DMS53 treated with DMSO at 0.1 percent for 48 hours (cell line): ENCODE measurements at regions not wholly inside any gene's neighbourhood (a gene's known extent, or its start where the extent isn't known, plus 50 kb on each side); places are given as distances from the start of the nearest gene placed in this dataset.

ENCODE experiments used
- DNase-seq: peaks from one replicate; lab custom pipeline; 2025; ENCODE audit not compliant: unreplicated experiment; lab: John Stamatoyannopoulos, UW

DNA sequence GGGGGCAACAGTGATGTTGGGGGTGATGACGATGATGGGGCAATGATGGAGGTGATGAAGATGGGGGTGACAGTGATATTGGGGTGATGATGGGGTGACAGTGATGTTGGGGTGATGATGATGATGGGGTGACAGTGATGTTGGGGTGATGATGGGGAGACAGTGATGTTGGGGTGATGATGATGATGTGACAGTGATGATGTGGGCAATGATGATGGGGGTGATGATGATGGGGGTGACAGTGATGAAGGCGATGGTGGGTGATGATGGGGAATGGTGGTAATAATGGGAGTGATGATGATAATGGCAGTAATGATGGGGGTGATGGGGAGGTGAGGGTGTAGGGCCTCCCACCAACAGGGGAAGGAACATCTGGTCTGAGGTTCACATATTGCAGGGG, 150.6 kb downstream of the ERMARD start:
- no peak for DNase-seq

DNA sequence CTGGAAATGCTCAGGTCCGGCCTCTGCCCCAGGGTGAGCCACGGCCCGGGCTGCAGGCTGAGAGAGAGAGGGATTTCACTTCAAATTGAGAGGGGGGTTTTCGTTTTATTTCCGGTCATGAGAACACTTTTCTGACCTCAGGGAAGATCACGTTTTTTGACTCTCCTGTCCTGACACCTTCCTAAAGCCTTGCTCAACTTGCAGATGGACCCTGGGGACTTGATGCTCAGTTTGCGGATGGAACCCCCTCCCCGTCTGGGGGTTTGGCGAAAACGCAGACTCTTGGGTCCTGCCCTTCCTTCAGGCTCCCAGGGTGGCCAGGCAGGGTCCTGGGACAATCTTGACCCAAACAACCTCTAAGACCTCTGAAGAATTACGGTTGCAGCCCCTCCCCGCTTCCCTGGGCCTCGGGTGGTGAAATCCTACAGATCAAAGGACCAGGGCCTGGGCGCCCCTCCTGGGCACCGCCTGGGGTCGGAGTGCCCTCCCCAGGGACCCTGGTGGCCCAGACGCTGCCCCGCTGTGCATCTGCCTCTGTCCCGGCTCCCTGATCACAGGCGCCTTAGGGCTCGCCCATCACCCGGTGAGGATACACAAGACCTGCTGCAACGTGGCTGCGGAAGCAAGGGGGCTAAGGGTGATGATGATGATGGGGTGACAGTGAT, 148.2 kb downstream of the ERMARD start:
- DNase-seq = no peak

DNA sequence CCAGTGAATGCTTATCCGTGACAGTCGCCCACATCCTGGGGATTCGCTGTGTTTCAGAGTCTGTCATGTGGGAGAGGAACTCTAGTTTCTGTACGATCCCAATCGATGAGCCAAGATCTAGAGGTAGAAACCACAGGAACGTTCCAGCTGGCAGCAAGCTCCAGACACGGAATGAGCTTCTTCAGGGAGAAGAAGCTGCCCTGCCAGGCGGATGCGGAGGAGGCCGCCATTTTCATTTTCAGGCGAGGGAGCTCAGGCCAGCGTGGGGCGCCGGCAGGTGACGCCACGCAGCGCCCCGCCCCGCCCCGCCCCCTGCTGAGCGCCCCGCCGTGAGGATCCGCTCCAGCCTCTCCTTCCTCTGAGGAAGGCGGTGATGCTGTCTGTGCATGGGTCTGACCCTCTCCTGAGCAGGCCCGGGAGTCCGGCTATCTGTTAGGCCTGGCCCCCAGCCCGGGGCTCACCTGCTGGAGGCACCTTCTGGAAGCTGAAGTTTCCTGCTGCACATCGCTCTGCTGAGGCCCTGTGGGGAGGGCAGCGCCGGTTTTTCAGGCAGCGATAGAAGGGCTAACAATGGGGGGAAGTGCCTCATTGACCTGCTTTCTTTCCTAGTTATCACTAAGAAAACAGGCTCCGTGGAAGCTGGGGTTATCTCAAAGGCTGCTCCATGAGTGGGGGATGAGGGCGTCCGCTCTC, 147.5 kb downstream of the ERMARD start:
- no peak for DNase-seq

DNA sequence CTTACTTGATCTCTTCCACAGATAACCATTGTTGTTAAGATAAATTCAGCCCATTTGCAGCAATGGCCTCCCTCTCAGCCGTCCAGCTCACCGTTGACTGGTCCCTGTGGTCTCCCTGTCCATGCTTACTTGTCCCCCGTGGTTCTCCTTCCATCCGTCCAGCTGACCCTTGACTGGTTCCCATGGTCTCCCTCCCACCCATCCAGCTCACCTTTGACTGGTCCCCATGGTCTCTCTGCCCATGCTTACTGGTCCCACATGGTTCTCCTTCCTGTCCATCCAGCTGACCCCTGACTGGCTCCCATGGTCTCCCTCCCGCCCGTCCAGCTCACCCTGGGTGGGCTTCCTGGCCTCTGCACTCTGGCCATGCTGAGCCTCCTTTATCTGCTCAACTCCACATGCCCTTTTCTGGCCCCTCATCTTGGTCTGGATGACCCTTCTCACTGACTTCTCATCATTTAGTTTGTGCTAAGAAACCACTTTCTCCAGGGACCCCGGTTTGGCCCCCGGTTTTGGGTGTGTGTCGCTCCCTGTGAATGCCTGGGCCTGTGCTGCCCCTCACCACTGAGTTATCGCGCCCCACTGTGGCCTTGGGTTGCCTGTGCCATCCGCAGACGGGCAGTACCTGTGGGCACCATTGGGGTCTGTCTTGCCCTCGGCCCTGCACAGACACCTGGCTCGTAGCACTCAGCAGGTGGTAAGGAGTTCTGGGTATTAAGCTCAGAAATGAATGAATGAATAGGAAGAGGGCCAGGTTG, 146.4 kb downstream of the ERMARD start:
- DNase-seq = no peak

DNA sequence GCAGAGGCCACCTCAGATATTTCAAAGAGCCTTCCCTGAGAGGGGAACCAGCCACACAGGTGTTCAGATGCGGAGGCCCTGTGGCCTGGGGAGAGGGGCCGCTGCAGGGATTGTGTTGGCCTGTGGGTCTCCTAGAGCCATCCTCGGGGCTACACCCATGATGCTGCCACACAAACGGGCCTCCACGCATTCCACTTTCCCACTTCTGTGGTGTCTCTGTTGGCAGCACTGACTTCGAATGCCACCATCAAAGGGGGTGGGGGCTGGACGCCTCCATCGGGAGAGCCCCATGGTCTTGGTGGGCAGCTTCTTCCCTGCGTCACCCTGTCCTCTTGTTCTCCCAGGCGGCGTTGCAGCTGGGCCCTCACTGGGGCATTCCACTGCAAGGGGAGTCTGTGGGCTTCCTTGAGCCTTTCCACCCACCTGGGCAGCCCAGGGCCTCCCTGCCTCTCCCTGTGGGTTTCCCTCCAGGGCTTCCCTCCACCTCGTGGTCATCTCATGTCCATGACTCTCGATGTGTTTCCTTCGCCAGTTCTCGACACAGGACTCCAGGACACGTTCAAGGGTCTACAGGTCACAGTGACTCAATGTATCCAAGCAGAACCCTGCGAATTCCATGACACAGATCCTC, 145.5 kb downstream of the ERMARD start:
- no peak for DNase-seq

DNA sequence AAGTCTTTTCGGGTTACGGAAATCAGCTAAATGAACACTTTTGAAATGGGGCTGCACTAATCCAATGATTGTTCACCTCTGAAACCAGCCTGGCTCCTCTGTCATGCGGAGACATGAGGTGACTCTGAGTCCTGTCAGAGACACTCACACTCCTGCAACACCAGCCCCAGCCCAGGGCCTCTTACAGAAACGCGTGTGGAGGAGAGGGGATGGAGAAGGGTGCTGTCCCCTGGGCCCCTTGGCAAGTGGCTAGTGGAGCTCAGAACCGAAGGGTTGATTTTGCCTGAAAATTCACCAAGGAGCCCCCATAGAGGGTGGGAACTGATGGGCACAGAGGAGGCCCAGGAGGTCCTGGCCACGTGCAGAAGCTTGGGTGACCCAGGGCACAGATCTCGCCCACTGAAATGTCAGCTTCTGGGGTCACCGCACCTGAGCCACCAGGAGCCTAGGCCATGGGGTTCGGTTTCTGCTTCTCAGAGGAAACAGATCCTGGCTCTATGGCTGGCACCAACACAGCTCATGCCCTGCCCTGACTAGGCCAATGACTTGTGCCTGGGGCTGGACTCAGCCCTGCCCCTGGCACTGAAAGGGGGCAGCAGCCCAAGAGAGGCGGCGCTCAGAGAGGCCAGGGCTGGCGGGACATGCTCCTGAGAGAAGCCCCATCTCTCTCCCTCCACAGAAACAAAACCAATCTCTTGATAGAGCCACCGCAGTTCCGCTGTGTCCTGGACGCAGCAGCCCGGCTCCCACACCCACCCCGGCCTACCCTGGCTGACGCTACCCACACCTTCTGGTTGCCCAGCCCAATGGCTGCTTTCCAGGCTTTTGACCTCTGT, 144.7 kb downstream of the ERMARD start:
- DNase-seq = no peak

DNA sequence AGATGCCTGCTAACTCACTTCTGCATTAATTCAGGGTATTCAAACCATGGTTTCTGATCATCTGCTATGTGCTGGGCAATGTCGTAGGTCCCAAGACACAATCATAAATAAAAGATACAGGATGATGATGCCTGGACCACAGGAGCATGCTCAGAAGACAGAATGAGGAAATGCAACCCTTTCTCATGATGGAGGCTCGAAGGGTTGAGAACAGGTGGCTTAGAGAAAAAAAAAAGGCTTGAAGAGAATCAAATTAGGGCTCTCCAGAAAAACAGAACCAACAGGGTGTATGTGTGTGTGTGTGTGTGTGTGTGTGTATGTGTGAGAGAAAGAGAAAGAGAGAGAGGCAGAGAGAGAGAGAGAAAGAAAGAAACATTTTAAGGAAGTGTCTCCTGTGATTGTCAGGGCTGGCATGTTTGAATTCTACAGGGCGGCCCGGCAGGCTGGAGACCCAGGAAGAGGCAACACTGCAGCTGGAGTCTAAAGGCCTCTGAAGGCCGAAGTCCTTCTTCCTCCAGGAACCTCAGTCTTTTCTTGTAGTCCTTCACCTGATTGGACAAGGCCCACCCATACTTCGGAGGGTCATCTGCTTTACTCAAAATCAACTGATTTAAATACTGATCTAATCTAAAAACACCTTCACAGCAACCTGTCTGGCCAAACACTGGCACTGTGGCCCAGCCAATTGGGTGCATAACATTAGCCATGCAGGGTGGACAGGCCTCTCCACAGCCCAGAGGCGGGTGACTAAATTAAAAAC, 143.8 kb downstream of the ERMARD start:
- DNase-seq = no peak

DNA sequence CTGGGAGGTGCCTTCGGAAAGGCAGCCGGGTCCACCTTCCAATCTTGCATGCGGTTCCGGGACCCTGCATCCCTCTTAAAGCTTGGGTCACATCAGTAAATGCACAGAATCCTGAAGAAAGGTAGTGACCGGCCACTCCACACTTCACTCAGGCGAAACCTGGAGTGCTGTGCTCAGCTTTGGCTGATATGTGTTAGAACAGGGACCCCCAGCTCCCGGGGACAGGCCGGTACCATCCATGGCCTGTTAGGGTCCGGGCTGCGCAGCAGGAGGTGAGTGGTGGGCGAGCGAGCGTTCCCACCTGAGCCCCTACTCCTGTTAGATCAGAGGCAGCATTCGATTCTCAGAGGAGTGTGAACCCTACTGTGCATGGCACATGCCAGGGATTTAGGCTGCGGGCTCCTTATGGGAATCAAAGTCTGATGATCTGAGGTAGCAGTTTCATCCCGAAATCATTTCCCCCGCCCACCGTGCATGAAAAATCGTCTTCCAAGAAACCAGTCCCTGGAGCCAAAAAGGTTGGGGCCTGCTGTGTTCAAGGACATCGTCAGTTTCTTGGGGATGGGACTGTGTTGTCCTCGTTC, 143.0 kb downstream of the ERMARD start:
- DNase-seq = no peak

DNA sequence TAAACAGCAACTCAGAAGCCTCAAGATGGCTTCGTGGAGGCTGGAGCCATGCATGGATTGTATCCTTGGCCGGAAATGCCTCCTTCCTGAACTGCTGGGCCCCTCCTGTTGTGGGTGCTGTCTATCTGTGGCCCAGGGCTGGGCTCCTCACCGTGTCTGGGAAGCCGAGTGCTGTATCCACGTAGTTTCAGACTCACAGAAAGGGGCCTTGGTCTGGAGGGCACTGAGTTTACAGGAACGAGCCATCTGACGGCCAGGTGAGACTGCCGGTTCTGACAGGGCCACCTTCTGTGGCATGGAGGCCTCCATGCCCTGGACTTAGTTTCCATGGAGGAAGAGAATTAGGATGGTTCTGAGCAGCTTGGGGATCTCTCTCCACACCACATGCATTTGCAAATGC, 142.2 kb downstream of the ERMARD start:
- DNase-seq = no peak

DNA sequence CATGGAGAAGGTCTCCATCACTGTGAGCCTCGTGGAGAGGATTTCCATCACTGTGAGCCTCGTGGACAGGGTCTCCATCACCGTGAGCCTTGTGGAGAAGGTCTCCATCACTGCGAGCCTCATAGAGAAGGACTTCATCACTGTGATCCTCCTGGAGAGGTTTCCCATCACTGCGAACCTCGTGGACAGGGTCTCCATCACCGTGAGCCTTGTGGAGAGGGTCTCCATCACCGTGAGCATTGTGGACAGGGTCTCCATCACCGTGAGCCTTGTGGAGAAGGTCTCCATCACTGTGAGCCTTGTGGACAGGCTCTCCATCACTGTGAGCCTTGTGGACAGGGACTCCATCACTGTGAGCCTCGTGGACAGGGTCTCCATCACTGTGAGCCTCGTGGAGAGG, 140.4 kb downstream of the ERMARD start:
- no peak for DNase-seq

DNA sequence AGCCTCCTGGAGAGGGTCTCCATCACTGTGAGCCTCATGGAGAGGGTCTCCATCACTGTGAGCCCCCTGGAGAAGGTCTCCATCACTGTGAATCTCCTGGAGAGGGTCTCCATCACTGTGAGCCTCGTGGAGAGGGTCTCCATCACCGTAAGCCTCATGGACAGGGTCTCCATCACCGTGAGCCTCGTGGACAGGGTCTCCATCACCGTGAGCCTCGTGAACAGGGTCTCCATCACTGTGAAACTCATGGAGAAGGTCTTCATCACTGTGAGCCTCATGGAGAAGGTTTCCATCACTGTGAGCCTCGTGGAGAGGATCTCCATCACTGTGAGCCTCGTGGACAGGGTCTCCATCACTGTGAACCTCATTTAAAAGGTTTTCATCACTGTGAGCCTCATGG, 140.0 kb downstream of the ERMARD start:
- no peak for DNase-seq

DNA sequence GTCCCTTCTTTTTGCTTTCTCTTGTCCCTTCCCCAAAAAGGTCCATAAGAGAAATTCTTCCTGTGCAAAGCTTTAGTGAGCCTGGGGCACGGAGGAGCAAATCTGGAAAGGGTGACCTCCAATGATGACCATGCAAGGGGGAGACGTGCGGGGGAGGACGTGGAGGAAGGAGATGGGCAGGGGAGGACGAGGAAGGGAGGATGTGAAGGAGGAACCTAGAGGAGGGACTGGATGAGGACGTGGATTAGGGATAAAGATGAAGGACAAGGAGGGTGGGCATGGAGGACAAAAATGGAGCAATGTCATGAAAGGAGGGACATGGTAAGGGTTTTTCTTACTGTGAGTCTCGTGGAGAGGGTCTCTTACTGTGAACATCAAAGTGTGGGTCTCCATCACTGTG, 139.5 kb downstream of the ERMARD start:
- DNase-seq = no peak

DNA sequence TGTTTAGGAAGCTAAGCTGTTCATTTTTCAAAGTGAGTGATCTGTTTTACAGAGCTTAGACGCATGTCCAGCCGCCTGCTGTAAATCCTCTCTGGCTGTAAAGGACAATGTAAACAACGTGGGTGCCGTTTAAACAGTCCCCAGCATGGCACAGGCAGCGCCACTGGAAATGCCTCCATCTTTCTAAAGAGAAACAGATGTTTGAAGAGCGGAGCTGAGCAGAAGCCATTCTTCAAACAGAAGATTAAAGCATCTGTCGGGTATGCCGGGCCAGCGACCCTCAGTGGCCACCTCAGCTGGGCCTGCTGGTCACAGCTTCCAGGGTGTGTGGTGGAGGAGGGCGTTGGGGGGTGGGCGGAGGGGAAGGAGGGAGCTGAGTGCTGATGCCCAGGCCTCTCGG, 138.6 kb downstream of the ERMARD start:
- peak; percentile 24 for DNase-seq

DNA sequence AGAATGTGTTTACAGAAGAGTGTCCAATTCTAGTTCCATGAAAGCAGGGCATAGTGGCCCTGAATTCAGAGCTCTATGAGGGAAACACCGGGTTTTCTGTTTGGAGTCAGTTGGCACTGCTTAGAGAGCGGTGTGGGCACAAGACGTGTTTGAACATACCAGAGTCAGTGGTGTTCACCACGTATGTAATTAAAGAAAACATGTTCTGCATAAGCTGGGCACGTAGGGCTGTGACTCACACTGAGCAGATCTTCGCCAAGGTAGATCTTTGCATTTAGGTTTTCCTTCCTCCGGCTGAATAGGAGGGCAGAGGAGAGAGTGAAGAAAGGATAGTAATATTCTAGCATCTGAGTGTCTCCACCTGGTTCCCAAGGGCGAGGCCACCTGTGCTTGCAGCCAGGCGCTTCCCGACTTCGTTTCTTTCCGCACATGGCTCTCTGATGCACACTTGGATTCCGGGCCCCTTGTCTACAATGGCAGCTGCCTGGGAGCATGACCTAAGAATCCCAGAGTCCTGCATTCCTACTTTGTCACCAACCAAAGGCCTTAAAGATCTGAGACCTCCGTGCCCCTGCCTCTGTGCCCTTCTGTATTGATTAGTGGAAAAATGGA, 136.2 kb downstream of the ERMARD start:
- DNase-seq = no peak

DNA sequence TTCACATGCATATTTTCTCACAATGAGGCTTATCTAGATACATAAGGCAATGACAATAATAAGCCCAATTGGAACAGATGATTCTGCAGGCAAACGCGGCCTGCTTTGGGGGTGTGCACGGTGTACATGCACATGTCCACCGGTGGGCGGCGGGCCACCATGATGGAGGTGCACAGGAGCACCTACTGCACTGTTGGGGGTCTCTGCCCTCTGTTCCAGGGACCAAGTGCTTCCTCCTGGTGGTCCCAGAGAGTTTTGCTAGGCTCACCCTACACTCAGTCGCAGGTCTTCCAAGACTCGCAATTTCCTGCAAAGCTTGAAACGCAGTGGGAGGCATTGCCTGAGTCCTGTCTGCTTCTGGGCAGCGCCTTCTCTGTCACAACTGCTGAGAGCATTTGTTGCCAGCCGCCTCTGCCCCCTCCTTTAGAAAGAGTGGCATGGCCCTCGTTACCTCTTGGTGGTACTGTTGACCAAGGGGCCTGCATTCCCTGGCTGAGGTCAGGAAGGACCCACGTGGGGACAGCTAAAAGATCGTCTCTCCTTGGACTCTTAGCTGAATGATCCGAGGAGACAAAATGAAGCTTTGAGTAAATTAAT, 135.3 kb downstream of the ERMARD start:
- no peak for DNase-seq

DNA sequence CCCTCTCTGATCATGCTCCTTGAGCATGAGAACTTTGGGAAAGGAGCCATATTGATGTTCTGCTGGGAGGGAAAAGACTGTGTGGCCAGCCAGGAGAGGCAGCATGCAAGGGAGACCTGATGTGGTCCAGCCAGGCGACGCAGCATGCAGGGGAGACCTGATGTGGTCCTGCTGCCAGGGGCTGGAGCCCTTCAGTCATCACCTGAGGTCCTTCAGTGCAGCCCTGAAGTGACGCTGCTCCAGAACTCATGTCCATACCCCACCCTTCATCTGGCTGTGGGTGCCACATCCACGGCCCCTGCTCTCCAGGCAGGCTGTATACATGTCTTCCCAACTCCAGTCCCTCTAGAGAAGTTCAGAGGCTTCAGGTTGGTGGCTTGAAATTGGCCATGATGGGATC, 134.4 kb downstream of the ERMARD start:
- DNase-seq = no peak

DNA sequence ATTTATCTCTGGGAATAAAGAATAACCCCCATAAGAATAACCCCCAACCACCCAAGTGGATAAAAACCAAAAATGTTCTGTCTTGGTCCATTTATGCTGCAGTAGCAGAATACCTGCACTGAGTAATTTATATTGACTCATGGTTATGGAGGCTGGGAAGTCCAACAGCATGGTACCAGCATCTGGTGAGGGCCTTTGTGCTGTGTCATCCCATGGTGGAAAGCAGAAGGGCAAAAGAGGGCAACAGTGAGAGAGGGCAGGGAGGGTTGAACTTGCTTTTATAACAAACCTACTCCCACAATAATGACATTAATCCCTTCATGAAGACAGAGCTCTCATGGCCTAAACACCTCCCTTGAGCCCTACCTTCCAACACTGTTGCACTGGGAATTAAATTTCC, 133.7 kb downstream of the ERMARD start:
- DNase-seq = no peak

DNA sequence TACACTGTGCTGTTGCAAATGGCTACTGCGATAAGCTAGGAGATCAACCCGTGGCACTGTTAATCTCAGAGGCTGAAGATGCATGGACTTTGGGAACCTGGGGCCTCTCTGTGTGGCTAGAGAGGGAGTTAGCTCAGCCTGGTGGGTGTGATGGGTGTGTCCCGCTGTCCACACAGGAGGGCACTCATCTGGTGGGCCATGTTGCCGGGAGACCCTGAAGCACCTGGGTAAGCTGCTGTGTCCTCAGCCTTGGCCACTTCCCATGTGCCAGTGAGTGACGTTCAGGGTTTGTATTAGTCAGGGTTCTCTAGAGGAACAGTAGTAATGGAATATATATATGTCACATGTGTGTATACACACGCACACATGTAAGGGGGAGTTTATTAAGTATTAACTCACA, 132.7 kb downstream of the ERMARD start:
- no peak for DNase-seq

DNA sequence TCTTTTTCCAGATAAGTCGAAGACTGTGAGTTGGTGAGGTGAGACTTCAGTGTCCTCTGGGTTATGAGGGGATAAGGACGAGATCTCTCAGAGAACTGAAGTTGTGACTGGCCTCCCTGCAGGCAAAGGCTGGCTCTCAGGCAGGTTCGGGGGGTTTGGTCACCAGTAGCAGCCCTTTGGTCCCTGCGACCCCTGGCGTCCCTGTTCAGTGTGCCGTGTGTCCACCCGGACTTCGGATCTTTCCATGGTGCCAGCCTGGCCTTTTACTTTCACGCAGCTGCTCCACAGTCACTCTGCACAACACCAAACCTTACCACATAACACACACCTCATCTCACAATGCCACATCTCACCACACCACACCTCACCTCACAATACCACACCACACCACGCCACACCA, 131.9 kb downstream of the ERMARD start:
- DNase-seq = no peak
